GM23338 (cell line): ENCODE measurements at regions not wholly inside any gene's neighbourhood (a gene's known extent, or its start where the extent isn't known, plus 50 kb on each side); places are given as distances from the start of the nearest gene placed in this dataset.

Source experiments
- CREB1 ChIP-seq: fragments of 250-450 bp; sonication (Bioruptor Pico); IDR thresholded peaks from 2 replicates; pipeline ENCODE4 v1.5.0; 2020; ENCODE audit warnings: low read depth, mild to moderate bottlenecking, moderate library complexity
- JUNB ChIP-seq: IDR thresholded peaks from one replicate; pipeline ENCODE4 v1.6.1; 2016; ENCODE audit warnings: antibody characterized with exemption; ENCODE audit not compliant: unreplicated experiment
- REST ChIP-seq: IDR thresholded peaks from one replicate; pipeline ENCODE4 v1.6.1; 2018; ENCODE audit warnings: antibody characterized with exemption; ENCODE audit not compliant: unreplicated experiment
- STAT1 ChIP-seq: IDR thresholded peaks from one replicate; pipeline ENCODE4 v1.6.1; 2016; ENCODE audit warnings: antibody characterized with exemption; ENCODE audit not compliant: unreplicated experiment
- ZNF114 ChIP-seq: fragments of 250-450 bp; sonication (Bioruptor Pico); IDR thresholded peaks from 2 replicates; pipeline ENCODE4 v1.5.0; 2020; ENCODE audit warnings: mild to moderate bottlenecking, moderate library complexity
- ZNF462 ChIP-seq: fragments of 250-450 bp; sonication (Bioruptor Pico); IDR thresholded peaks from 2 replicates; pipeline ENCODE4 v1.5.0; 2020; ENCODE audit warnings: mild to moderate bottlenecking, moderate library complexity
- TF ChIP-seq, protein P1 (sequence below): IDR thresholded peaks from 2 replicates; pipeline ENCODE4 v1.6.1; 2016; ENCODE audit warnings: antibody characterized with exemption

GRCh38 chr2:12584338-12584737 lies 132.4 kb upstream of the TRIB2 start (continued):
- TF ChIP-seq ZNF462 (CRISPR knock-in tag) (no peak), STAT1 (no peak), ZNF114 (CRISPR knock-in tag) (no peak), CREB1 (no peak), JUNB (no peak), REST (no peak)
- TF ChIP-seq, protein P1, sequence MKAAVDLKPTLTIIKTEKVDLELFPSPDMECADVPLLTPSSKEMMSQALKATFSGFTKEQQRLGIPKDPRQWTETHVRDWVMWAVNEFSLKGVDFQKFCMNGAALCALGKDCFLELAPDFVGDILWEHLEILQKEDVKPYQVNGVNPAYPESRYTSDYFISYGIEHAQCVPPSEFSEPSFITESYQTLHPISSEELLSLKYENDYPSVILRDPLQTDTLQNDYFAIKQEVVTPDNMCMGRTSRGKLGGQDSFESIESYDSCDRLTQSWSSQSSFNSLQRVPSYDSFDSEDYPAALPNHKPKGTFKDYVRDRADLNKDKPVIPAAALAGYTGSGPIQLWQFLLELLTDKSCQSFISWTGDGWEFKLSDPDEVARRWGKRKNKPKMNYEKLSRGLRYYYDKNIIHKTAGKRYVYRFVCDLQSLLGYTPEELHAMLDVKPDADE: no peak
